Activated effector memory CD4-positive, alpha-beta T cell treated with anti-CD3 and anti-CD28 coated beads, Interleukin-2, amount 50 U/mL, for 16 hours (primary cell): ENCODE measurements at regions not wholly inside any gene's neighbourhood (a gene's known extent, or its start where the extent isn't known, plus 50 kb on each side); places are given as distances from the start of the nearest gene placed in this dataset.

Experiments
- DNase-seq: peaks from one replicate; pipeline ENCODE4 v3.0.0-alpha.2; 2020

DNA sequence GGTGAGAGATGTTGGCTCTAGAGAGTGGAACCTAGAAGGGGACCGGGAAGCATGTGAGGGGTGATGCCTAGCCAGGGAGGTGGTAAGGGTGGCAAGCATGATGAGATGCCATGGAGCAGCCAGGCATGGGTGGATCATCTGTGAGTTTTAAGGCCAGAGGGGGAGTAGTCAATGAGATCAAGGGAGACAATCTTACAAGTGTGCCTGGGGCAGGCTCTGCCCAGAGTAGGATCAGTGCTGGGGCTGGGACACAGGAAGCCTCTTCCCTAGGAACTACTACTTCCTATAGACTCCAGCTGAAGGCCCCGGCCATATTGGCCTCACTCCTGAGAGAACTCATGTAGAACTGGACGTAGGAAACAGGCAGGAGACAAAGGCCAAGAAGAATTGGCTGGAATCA is 192.4 kb upstream of the CSF3R start:
- no peak for DNase-seq

DNA sequence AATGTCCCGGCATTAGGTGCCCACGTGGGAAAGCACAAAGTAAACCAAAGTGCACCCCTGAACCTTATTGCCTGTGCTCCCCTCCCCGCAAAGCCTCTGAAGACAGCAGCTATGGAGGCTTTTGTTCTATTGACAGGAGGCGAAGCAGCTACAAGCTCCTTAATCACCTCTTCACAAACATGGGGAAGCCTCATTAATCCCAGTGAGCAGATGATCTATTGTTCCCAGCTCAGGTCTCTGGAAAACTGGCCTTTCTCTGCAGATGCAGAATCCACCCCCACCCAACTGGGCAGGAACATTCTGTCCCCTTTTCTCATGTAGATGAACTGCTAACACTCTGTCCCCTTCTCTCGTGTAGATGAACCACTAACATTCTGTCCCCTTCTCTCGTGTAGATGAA is 190.5 kb upstream of the CSF3R start:
- DNase-seq: no peak

DNA sequence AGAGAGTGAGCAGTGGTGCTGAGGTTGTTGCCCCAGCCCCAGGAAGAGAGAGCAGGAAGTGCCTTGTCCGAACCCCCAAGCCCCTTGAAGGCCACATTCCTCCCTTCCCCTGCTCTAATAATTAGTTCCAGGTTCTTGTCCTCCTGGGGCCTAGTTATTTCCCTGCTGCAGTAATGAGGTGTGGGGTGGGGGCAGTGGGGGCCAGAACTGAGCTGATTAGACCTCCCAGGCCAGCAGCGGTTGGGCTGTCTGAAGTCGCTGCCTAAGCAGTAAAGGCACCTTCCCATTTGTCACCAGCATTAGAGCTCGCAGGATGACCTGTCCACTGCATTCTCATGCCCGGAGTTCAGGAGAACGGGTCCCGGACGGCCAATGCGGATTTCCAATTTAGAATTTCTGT is 186.5 kb upstream of the CSF3R start:
- no peak for DNase-seq

DNA sequence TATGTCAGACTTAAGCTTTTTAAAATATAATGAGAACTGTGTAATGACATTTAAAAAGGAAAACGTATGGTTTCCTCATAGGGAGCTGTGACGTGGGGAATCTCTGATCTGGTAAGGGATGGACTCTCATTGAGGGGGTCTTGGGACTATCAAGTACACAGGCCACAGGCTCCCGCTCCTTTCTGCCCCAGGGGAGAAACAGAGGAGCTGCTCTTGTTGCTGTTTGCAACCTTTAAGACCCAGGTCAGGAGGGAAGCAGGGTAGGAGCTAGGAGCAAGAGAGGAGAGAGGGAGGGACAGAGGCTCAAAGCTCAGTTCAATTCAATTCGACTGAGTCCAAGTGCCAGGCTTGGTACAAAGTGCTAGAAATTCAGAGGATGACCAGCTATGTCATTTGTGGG is 185.1 kb upstream of the CSF3R start:
- no peak for DNase-seq

DNA sequence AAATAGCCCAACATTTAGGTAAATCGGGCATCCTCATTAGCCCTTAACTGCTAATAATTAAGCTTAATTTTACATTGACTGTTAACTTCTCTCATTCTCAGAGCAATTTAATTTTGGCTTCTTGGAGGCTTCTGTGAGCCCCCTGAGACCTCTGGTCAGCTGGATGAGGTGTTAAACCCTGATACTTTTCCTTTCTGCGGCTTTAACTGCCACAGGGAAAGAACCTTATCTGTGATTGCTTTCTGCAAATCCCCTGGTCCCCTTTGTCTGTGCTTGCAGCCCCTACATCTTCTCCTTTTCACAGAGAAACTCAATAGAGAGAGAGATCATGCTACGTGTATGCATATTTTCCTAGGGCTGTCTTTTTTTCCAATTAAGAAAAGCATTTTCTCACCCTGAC is 184.5 kb upstream of the CSF3R start:
- no peak for DNase-seq

DNA sequence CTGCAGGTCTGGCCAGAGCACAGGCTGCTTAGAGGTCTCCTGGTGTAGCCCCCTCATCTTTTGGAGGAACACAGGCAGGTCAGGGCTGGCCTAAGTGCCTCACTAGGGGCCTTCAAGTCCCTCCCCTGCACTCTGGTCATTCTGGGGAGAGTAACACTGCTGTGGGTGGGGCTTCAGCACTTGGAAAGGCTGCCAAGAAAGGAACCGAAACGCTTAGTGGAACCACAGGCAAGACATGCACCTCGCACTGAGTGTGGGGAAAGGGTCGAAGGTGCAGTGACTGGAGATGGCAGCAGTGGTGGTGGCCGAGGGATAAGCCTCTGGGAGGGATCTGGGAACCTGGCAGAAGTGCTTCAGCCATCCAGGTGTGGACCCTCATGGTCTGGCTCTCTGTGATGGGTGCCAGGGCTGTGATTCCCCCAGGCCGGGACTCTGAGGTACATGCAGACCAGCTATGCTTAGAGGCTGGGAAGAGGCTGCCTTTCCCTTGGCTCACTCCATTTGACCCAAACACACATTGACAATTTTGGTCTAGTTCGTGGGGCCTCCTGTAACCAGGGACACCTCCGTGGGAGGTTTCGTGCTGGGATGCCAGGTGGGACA is 182.9 kb upstream of the CSF3R start:
- DNase-seq: no peak

DNA sequence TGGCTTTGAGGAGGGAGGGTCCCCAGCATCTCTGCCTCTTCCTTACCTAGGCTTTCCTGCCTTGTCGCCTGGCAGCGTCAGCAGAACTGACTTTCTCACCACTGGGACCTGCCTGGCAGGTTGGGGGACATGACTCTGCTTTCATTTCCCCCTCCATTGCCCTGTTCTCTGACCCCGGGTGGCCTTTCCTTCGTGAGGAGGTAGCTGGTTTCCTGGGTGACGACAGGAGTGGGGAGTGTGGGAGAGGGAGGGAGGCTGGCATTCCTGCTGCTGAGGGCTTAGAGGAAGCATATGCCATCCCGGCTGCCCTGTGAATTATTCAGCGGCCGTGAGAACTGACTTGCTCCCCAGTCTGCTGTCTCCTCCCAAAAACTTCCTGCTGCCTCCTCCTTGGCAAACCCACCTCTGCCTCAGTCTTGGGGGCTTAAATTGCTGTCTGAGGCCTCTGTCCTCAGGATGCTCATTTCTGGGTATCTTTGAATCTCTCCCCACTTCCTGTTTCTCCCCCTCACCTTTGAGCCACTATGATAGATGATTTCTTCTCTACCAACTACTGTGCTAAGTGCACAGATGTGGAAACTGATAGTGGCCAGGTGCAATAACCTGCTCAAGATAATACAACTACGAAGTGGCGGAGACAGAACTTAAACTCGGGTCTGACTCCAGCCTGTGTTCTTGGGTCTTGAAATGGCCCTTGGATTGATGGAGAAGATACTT is 182.0 kb upstream of the CSF3R start:
- DNase-seq: no peak

DNA sequence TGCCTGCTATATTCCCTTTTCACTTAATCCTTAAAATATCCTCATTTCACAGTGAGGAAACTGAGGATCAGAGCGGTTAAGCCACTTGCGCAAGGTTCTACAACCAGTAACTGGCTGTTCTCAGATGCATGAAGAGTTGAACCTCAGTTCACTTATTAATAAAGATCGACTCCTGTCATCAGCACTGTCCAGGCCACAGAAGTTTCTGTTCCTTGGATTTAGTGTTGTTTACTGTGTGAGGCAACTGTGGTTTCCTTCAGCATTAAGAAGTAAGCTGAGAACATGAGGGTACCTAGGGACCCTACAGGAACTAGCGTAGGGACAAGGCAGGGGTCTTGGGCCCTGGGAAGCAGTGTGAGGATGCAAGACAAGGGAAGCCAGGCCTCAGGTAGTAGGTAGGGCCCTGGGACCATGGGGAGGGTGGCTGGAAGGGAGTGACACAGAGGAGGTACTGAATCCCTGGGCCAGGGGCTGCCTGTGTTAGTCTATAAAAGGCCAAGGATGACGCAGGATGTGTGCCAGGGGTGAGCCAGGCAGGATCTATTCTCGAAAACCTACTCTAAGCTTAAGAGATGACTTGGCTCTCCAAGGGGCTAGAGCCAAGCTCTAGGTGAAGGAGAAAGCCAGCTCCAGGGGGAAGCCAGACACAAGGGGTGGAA is 181.2 kb upstream of the CSF3R start:
- DNase-seq: no peak

DNA sequence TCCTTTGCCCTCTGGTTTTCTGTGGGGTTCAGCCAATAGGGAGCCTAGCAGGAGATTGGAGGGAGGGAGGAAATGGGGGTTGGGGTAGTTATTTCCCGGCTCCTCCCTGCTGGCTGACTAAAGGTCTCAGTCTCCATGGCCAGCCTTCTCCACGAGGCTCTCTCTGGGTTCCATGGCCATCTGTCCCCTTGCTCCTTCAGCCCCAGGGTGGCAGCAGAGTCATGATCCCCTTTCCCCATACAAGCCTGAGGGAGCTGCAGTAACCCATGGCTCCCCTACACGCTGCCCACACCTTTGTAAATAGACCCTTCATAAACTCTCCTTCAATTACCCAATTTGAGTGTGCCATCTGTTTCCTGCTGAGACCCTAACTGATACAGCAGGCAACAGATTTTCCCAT is 176.1 kb upstream of the CSF3R start:
- no peak for DNase-seq

DNA sequence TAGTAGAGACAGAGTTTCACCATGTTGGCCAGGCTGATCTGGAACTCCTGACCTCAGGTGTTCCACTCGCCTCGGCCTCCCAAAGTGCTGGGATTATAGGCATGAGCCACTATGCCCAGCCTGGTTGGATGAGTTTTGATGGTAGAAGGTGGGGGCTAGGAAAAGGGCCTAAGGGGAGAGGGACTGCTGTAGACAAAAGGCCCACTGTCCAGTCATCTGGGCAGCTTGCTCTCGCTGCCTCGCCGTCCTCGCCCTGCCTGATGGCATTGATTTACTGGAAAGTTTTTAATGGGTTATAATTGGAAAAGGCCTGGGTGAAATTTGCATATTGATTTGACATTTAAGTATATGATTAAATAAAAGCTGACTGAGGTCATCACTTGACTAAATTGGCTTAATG is 175.1 kb upstream of the CSF3R start:
- no peak for DNase-seq

DNA sequence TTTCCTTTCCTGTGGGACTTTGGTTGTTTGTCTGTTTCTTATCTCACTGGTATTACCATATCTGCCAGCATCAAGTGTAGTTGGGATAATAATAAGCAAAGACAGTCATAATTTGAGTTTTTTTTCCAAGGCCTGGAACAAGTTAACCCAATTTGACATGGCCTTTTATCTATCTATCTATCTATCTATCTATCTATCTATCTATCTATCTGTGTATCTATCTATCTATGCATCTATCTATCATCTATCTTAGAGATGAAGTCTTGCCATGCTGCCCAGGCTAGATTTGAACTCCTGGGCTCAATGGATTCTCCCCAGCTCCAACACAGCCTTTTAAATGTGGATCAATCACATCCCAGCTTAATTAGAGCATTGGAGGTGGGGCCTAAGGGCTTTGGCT is 174.1 kb upstream of the CSF3R start:
- no peak for DNase-seq

DNA sequence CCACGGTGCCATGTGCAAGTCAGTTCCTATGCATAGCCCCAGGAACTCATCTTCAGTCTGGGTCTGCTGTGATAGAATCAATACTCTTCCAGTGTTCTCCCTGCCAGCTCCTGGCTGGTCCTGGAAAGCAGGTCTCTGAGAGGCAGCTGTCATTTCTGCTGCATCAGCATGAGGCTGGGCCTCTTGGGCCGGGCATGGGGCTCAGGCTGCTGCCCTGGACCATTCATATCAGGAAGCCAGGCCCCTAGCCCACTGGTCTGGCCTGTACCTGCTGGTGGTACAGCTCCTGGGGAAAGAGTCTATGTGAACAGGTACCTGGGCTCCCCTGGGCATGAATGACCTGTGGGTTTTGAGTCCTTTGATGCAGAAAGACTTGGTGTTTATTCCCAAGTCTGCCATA is 173.6 kb upstream of the CSF3R start:
- no peak for DNase-seq

DNA sequence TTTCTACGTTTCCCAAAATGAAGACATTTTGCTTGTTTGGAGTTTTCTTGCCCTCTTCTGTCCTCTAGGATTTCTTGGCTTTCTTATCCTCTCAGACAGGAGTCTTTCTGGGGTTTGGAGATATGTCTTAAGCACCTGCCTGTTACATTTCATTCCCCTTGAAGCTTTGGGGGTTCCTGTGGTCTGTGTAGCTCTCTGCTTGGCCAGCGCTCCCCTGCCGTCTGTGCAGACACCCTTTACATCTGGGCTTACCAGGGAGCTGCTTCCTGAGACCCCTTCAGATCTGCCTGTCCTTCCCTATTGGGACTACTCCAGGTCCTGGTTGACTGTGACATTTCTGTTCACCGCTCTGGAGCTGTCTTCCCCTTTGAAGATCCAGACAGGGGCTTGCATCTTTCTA is 171.9 kb upstream of the CSF3R start:
- no peak for DNase-seq

DNA sequence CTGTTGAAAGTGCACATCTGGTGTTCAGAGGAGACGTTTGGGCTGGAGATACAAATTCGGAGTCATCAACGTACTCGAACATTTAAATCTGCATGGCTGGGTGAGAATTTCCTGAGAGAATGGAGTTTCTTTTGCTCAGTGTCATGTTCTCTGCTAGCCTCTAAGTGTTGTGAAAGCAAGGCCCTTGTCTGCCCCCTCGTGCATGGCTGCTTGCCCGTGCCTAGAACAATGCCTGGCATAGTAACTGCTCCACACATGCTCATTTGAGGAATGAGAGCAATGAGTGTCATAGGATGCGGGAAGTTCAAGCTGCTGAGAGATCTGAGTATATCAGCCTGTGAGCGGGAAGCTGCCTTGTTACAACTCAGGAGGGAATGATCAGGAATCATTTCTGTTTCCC is 171.1 kb upstream of the CSF3R start:
- no peak for DNase-seq

DNA sequence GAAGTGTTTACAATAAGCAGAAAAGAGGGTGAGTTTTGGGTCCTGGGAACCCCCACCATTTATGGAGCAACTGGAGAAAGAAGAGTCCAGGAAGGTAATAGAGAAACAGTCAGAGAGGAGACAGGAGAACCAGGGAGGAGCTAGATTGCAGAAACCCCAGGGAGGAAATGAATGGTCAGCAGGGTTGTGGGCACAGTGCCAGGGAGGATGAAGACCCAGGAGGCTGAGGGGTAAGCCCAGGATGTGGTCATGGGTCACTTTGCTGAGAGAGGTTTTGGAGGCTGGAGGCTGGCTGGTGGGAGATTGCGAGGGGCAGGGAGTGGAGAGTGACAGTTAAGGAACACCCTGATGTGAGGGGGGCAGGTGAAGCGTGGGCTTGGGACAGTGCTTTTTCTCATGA is 169.9 kb upstream of the CSF3R start:
- no peak for DNase-seq

DNA sequence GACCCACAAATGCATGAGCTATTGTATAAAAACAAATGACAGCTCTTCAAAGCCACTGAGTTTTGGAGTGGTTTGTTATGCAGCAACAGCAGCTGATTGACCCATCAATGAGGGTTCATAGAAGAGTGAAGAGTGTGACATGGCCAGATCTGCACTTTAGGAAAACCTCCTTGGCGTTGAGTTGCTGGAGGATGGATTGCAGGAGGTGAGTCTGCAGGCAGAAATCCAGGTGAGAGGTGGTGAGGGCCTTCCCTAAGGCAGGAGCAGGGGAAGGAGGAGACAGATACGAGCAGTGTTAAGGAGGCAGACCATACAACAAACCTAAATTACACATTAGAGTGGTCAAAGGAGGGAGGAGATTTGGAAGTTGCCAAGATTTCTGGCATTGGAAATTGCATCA is 169.3 kb upstream of the CSF3R start:
- DNase-seq: peak; percentile 16

DNA sequence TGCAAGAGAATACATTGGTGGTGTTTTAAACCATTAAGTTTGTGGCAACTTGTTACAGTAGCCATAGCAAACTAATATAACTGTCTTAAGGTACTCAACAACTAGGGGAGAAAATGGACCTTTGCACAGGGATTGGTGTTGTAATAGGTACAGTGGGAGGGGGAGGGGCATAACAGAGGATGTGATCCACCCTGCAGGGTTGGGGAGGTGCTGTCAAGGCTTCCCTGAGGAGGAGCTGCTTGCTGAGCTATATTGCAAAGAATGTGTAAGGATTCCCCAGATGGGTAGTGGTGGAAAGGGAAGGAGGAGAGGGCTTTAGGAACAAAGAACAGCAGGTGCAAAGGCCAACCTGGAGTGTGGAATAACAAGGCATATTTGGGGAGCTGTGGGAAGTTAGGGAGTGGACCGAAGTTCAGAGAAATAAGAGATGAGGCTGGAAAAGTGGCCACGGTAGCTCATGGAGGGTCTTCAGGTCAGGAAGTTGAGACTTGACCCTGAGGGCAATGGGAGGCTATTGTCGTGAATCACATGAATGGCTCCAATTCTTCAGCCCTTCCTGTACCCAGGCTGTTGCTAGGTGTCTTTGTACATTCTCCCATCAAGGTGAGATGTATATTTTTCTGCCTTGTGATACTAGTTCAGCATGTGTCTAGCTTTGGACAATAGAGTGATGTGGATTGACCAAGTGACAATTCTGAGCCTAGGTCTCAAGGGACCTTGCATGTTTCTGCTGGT is 168.6 kb upstream of the CSF3R start:
- peak; percentile 10 for DNase-seq

DNA sequence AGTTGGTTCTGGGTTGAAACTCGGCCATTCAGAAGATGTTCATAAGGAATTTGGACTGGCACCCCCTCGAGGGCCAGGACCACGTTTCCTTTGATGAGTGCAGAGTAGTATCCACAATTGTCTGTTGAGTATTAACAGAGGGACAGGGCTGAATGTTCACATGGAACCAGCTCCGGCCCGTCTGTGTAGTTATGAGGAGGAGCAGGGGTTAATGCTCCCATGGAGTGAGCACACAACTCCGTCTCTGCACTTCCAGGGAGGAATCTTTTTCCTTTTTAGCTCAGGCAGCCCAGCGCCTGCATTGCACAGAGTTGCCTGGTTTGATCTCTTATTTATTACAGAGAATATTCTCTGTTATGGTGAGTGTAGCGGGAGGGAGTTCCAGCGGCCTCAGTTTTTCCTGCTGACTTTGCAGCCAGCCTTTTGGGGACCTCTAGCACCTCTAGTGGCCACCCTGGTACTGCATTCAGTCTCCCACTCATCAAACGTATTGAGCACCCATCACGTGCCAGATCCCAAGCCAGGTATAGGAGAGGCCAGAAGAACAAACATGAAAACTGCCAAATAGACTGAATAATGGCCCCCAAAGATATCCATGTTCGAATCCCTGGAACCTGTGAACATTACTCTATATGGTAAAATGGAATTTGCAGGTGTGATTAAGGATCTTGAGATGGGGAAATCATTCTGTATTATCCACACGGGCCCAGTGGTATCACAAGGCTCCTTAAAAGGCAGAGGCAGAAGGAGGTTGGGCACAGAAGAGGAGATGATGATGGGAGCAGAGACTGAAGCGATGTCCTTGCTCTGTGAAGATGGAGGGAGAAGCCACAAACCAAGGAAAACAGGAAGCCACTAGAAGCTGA is 167.7 kb upstream of the CSF3R start:
- DNase-seq: peak; percentile 85

DNA sequence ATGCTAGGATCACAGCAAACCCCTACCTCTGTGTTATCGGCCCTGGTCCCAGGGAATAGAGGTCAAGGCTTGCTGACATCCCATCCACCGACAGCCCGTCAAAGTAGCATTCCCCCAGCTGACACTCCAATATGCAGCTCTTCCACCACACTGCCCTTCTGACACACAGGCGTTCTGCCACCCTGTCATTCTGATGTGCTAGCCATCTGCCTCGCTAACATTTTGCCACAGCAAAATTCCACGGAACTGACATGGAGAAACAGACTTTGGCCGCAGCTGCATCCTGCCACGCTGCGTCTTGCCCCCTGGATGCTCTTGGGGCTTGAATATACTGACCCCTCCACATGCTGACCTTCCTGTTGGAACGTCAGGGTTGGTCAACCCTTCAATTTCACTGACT is 163.2 kb upstream of the CSF3R start:
- no peak for DNase-seq

DNA sequence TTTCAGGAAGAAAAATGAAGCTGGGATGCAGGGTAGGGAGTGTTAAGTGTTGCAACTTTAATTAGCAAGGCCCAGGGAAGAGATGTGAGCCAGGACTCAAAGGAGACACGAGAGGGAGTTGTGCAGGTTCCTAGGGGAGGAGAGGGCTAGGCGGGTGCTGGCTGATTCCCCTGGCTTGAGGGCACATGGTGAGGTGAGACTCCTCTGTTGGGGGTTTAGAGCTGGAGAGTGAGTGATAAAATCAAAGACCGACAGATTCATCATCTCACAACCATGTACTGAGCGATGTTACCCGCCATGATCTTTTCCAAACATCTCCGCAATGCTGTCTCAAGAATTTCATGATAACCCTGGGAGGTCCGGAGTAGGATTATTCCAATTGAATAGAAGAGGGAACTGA is 161.8 kb upstream of the CSF3R start:
- DNase-seq: no peak

DNA sequence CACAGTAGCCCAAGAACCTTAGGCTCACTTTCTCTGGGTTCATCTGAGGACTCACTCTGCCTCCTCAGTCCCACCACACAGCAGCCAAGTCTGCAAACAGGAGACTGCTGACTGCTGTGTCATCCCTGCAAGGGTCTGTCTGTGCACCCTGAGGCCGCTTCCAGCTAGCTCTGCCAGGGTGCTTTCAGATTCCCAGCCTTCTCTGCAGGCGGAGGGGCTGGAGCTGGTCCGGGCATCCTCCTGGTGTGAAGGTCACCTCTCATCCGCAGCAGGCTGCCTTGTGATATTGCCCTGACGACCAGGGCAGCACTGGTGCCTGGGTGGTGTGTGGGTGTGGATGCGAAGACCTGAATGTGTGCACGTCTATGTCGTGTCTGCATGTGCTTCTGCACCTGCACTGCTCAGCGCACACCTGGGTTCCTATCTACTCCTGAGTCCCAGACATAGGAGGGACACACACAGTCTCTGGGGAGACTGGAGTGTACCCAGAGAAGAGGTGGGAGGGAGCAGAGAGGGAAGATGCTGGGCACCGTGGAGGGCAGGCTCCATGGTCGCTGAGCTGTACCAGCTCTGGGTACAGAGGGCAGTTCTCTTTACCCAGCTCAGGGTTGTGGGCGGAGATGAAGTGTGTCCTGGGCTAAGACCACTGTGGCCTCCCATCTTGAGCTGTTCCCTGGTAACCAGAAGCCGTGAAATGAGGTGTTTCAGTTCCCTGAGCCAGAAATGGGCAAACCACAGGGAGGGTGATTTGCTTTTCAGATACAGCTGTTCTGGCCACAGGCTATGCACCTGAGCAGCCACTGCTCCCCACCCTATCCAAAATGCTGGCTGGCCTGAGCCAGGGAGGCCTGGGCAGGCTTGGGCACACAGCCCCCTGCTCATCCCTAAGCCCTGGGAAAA is 160.9 kb upstream of the CSF3R start:
- no peak for DNase-seq

DNA sequence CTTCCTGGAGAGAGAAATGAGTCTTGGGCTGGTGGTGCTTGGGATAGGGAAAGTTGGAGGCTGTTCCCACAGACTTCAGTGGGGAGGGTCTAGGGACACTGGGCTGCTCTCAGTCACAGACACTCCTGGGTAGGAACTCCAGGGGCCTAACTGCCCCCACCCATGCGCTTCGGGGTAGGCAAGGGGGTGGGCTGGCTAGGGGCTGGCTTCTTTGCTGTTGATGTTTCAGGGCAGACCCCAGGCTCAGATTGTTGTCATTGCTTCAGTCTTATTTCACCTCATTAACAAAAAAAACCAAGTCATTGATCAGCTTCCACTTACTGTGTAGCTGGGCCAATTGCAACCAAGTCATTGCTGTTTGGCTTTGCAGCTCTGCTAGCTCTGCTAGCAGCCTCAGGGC is 160.1 kb upstream of the CSF3R start:
- DNase-seq: no peak
